NCI-H446 treated with DMSO at 0.1 percent for 48 hours (cell line): ENCODE measurements at regions not wholly inside any gene's neighbourhood (a gene's known extent, or its start where the extent isn't known, plus 50 kb on each side); places are given as distances from the start of the nearest gene placed in this dataset.
A peak's percentile ranks its signal among the peaks of the same experiment; 100 is the strongest.

ENCODE experiments used
- DNase-seq: peaks from one replicate; lab custom pipeline; 2025; lab: John Stamatoyannopoulos, UW

- DNase-seq: peak; percentile 69
These were observed 467.9 kb downstream of the MRPL39 start for GRCh38 chr21:25139414-25139813.

GRCh38 chr21:25133939-25134338 lies 473.3 kb downstream of the MRPL39 start:
- DNase-seq: no peak

GRCh38 chr21:25127811-25128210 lies 479.5 kb downstream of the MRPL39 start:
- no peak for DNase-seq

GRCh38 chr21:25127007-25127406 lies 480.3 kb downstream of the MRPL39 start:
- no peak for DNase-seq

GRCh38 chr21:25126564-25126963 lies 480.7 kb downstream of the MRPL39 start:
- no peak for DNase-seq

GRCh38 chr21:25118648-25119047 lies 488.6 kb downstream of the MRPL39 start:
- no peak for DNase-seq

- no peak for DNase-seq
These were observed 492.3 kb downstream of the MRPL39 start for GRCh38 chr21:25115021-25115420.

- DNase-seq: no peak
These were observed 499.6 kb downstream of the MRPL39 start for GRCh38 chr21:25107708-25108107.

GRCh38 chr21:25103500-25104207 lies 503.6 kb downstream of the MRPL39 start:
- no peak for DNase-seq

GRCh38 chr21:25097648-25098047 lies 509.6 kb downstream of the MRPL39 start:
- no peak for DNase-seq

GRCh38 chr21:25094695-25095094 lies 512.6 kb downstream of the MRPL39 start:
- DNase-seq: no peak

- DNase-seq: no peak
These were observed 514.8 kb downstream of the MRPL39 start for GRCh38 chr21:25092441-25093011.

- no peak for DNase-seq
These were observed 526.2 kb downstream of the MRPL39 start for GRCh38 chr21:25081096-25081495.

GRCh38 chr21:25080661-25081060 lies 526.6 kb downstream of the MRPL39 start:
- DNase-seq: no peak

- peak; percentile 97 for DNase-seq
These were observed 527.1 kb downstream of the MRPL39 start for GRCh38 chr21:25080141-25080540.

GRCh38 chr21:25079053-25079452 lies 528.2 kb downstream of the MRPL39 start:
- DNase-seq: peak; percentile 61

GRCh38 chr21:25062061-25062460 lies 545.2 kb downstream of the MRPL39 start:
- DNase-seq: no peak

- DNase-seq: no peak
These were observed 552.6 kb downstream of the MRPL39 start for GRCh38 chr21:25054689-25055088.

- DNase-seq: peak; percentile 63
These were observed 567.6 kb downstream of the MRPL39 start for GRCh38 chr21:25039461-25040380.

- no peak for DNase-seq
These were observed 570.5 kb downstream of the MRPL39 start for GRCh38 chr21:25036775-25037174.

- DNase-seq: no peak
These were observed 575.5 kb downstream of the MRPL39 start for GRCh38 chr21:25031750-25032149.

GRCh38 chr21:25029580-25029979 lies 577.7 kb downstream of the MRPL39 start:
- DNase-seq: no peak

GRCh38 chr21:25025596-25025995 lies 581.7 kb downstream of the MRPL39 start:
- DNase-seq: no peak
